ENCODE measurements at regions not wholly inside any gene's neighbourhood (a gene's known extent, or its start where the extent isn't known, plus 50 kb on each side); places are given as distances from the start of the nearest gene placed in this dataset.

- H3K4me1 ChIP-seq (ENCODE audit: control insufficient read depth, insufficient read depth, low read length) = peaks cover 11% of the 10 kb centered on the region
- H3K4me2 ChIP-seq (ENCODE audit: low read length) = no peak overlapping the region
- no peaks in the 10 kb centered on the region for H3K9me3 ChIP-seq (replicated peaks; ENCODE audit: low read length)
- no peaks in the 10 kb centered on the region for H3K36me3 ChIP-seq (ENCODE audit: insufficient read depth, low read length)
- H3K4me3 ChIP-seq (ENCODE audit: low read length) = no peak overlapping the region
- peaks cover 7% of the 10 kb centered on the region for H3K27me3 ChIP-seq (ENCODE audit: control insufficient read depth, insufficient read depth, low read length)
- H3K9ac ChIP-seq (ENCODE audit: low read depth, low read length) = no peak overlapping the region
These were observed 297.0 kb downstream of the PCNX1 start for GRCh38 chr14:71204231-71204630.

- no peak overlapping the region for H3K4me3 ChIP-seq (ENCODE audit: low read length)
- H3K9ac ChIP-seq (ENCODE audit: low read depth, low read length) = no peak overlapping the region
- H3K4me2 ChIP-seq (ENCODE audit: low read length) = no peak overlapping the region
- no peaks in the 10 kb centered on the region for H3K9me3 ChIP-seq (replicated peaks; ENCODE audit: low read length)
- H3K36me3 ChIP-seq (ENCODE audit: insufficient read depth, low read length) = no peaks in the 10 kb centered on the region
- H3K4me1 ChIP-seq (ENCODE audit: control insufficient read depth, insufficient read depth, low read length) = peaks cover 11% of the 10 kb centered on the region
- H3K27me3 ChIP-seq (ENCODE audit: control insufficient read depth, insufficient read depth, low read length) = peaks cover 3% of the 10 kb centered on the region
These were observed 297.5 kb downstream of the PCNX1 start for GRCh38 chr14:71204768-71205167.

- Histone ChIP-seq H3K9me3 (replicated peaks; ENCODE audit: low read length) (no peaks in the 10 kb centered on the region), H3K4me1 (ENCODE audit: control insufficient read depth, insufficient read depth, low read length) (peaks cover 11% of the 10 kb centered on the region), H3K4me2 (ENCODE audit: low read length) (no peak overlapping the region), H3K36me3 (ENCODE audit: insufficient read depth, low read length) (no peaks in the 10 kb centered on the region), H3K27me3 (ENCODE audit: control insufficient read depth, insufficient read depth, low read length) (peaks cover 3% of the 10 kb centered on the region), H3K9ac (ENCODE audit: low read depth, low read length) (no peak overlapping the region), H3K4me3 (ENCODE audit: low read length) (no peak overlapping the region)
These were observed 298.9 kb downstream of the PCNX1 start for GRCh38 chr14:71206123-71206522.

- H3K4me3 ChIP-seq (ENCODE audit: low read length) = no peak overlapping the region
- peaks cover 11% of the 10 kb centered on the region for H3K4me1 ChIP-seq (ENCODE audit: control insufficient read depth, insufficient read depth, low read length)
- no peak overlapping the region for H3K4me2 ChIP-seq (ENCODE audit: low read length)
These were observed 299.6 kb downstream of the PCNX1 start for GRCh38 chr14:71206766-71207371.

GRCh38 chr14:71208702-71209357 is 301.6 kb downstream of the PCNX1 start:
- H3K9ac ChIP-seq (ENCODE audit: low read depth, low read length) = no peak overlapping the region
- no peak overlapping the region for H3K4me3 ChIP-seq (ENCODE audit: low read length)
- H3K4me1 ChIP-seq (ENCODE audit: control insufficient read depth, insufficient read depth, low read length) = peaks cover 11% of the 10 kb centered on the region
- H3K9me3 ChIP-seq (replicated peaks; ENCODE audit: low read length) = no peaks in the 10 kb centered on the region
- no peaks in the 10 kb centered on the region for H3K36me3 ChIP-seq (ENCODE audit: insufficient read depth, low read length)
- peaks cover 7% of the 10 kb centered on the region for H3K27me3 ChIP-seq (ENCODE audit: control insufficient read depth, insufficient read depth, low read length)
- no peak overlapping the region for H3K4me2 ChIP-seq (ENCODE audit: low read length)

More at GRCh38 chr14:71206766-71207371, 299.6 kb downstream of the PCNX1 start:
- H3K9ac ChIP-seq (ENCODE audit: low read depth, low read length) = no peak overlapping the region
- H3K27me3 ChIP-seq (ENCODE audit: control insufficient read depth, insufficient read depth, low read length) = peaks cover 3% of the 10 kb centered on the region
- H3K9me3 ChIP-seq (replicated peaks; ENCODE audit: low read length) = no peaks in the 10 kb centered on the region
- H3K36me3 ChIP-seq (ENCODE audit: insufficient read depth, low read length) = no peaks in the 10 kb centered on the region

GRCh38 chr14:71209888-71210287 is 302.6 kb downstream of the PCNX1 start:
- H3K4me2 ChIP-seq (ENCODE audit: low read length) = no peak overlapping the region
- peaks cover 11% of the 10 kb centered on the region for H3K4me1 ChIP-seq (ENCODE audit: control insufficient read depth, insufficient read depth, low read length)
- no peak overlapping the region for H3K4me3 ChIP-seq (ENCODE audit: low read length)
- no peak overlapping the region for H3K9ac ChIP-seq (ENCODE audit: low read depth, low read length)
- H3K36me3 ChIP-seq (ENCODE audit: insufficient read depth, low read length) = no peaks in the 10 kb centered on the region
- no peaks in the 10 kb centered on the region for H3K9me3 ChIP-seq (replicated peaks; ENCODE audit: low read length)
- peaks cover 7% of the 10 kb centered on the region for H3K27me3 ChIP-seq (ENCODE audit: control insufficient read depth, insufficient read depth, low read length)

GRCh38 chr14:71212093-71212492 is 304.8 kb downstream of the PCNX1 start:
- no peak overlapping the region for H3K4me3 ChIP-seq (ENCODE audit: low read length)
- H3K9ac ChIP-seq (ENCODE audit: low read depth, low read length) = no peak overlapping the region
- H3K36me3 ChIP-seq (ENCODE audit: insufficient read depth, low read length) = no peaks in the 10 kb centered on the region

GRCh38 chr14:71212683-71213107 is 305.4 kb downstream of the PCNX1 start:
- no peaks in the 10 kb centered on the region for H3K36me3 ChIP-seq (ENCODE audit: insufficient read depth, low read length)
- H3K4me2 ChIP-seq (ENCODE audit: low read length) = no peak overlapping the region
- no peak overlapping the region for H3K4me3 ChIP-seq (ENCODE audit: low read length)
- H3K9ac ChIP-seq (ENCODE audit: low read depth, low read length) = no peak overlapping the region
- no peaks in the 10 kb centered on the region for H3K4me1 ChIP-seq (ENCODE audit: control insufficient read depth, insufficient read depth, low read length)
- H3K9me3 ChIP-seq (replicated peaks; ENCODE audit: low read length) = no peaks in the 10 kb centered on the region
- H3K27me3 ChIP-seq (ENCODE audit: control insufficient read depth, insufficient read depth, low read length) = peaks cover 7% of the 10 kb centered on the region

More at GRCh38 chr14:71212093-71212492, 304.8 kb downstream of the PCNX1 start:
- Histone ChIP-seq H3K4me1 (ENCODE audit: control insufficient read depth, insufficient read depth, low read length) (peaks cover 4% of the 10 kb centered on the region), H3K4me2 (ENCODE audit: low read length) (no peak overlapping the region), H3K9me3 (replicated peaks; ENCODE audit: low read length) (no peaks in the 10 kb centered on the region), H3K27me3 (ENCODE audit: control insufficient read depth, insufficient read depth, low read length) (peaks cover 7% of the 10 kb centered on the region)

- no peaks in the 10 kb centered on the region for H3K9me3 ChIP-seq (replicated peaks; ENCODE audit: low read length)
- H3K4me1 ChIP-seq (ENCODE audit: control insufficient read depth, insufficient read depth, low read length) = no peaks in the 10 kb centered on the region
- H3K9ac ChIP-seq (ENCODE audit: low read depth, low read length) = no peak overlapping the region
- peaks cover 4% of the 10 kb centered on the region for H3K27me3 ChIP-seq (ENCODE audit: control insufficient read depth, insufficient read depth, low read length)
- no peak overlapping the region for H3K4me2 ChIP-seq (ENCODE audit: low read length)
- no peak overlapping the region for H3K4me3 ChIP-seq (ENCODE audit: low read length)
- H3K36me3 ChIP-seq (ENCODE audit: insufficient read depth, low read length) = no peaks in the 10 kb centered on the region
These were observed 307.0 kb downstream of the PCNX1 start for GRCh38 chr14:71214241-71214640.

GRCh38 chr14:71220462-71220861 is 313.2 kb downstream of the PCNX1 start:
- Histone ChIP-seq H3K9me3 (replicated peaks; ENCODE audit: low read length) (no peaks in the 10 kb centered on the region), H3K4me1 (ENCODE audit: control insufficient read depth, insufficient read depth, low read length) (peaks cover 4% of the 10 kb centered on the region), H3K27me3 (ENCODE audit: control insufficient read depth, insufficient read depth, low read length) (no peaks in the 10 kb centered on the region), H3K4me3 (ENCODE audit: low read length) (no peak overlapping the region), H3K9ac (ENCODE audit: low read depth, low read length) (no peak overlapping the region), H3K4me2 (ENCODE audit: low read length) (no peak overlapping the region), H3K36me3 (ENCODE audit: insufficient read depth, low read length) (no peaks in the 10 kb centered on the region)

- Histone ChIP-seq H3K4me3 (ENCODE audit: low read length) (no peak overlapping the region), H3K9me3 (replicated peaks; ENCODE audit: low read length) (no peaks in the 10 kb centered on the region), H3K4me2 (ENCODE audit: low read length) (no peak overlapping the region), H3K36me3 (ENCODE audit: insufficient read depth, low read length) (no peaks in the 10 kb centered on the region), H3K4me1 (ENCODE audit: control insufficient read depth, insufficient read depth, low read length) (peaks cover 4% of the 10 kb centered on the region), H3K9ac (ENCODE audit: low read depth, low read length) (no peak overlapping the region), H3K27me3 (ENCODE audit: control insufficient read depth, insufficient read depth, low read length) (no peaks in the 10 kb centered on the region)
These were observed 313.9 kb downstream of the PCNX1 start for GRCh38 chr14:71221119-71221518.

- Histone ChIP-seq H3K36me3 (ENCODE audit: insufficient read depth, low read length) (no peaks in the 10 kb centered on the region), H3K4me3 (ENCODE audit: low read length) (no peak overlapping the region), H3K9me3 (replicated peaks; ENCODE audit: low read length) (no peaks in the 10 kb centered on the region), H3K9ac (ENCODE audit: low read depth, low read length) (no peak overlapping the region), H3K4me2 (ENCODE audit: low read length) (no peak overlapping the region), H3K4me1 (ENCODE audit: control insufficient read depth, insufficient read depth, low read length) (peaks cover 4% of the 10 kb centered on the region), H3K27me3 (ENCODE audit: control insufficient read depth, insufficient read depth, low read length) (no peaks in the 10 kb centered on the region)
These were observed 317.9 kb downstream of the PCNX1 start for GRCh38 chr14:71225113-71225512.

All from skeletal muscle satellite cell (primary cell).